GM12892 (cell line): ENCODE measurements at regions not wholly inside any gene's neighbourhood (a gene's known extent, or its start where the extent isn't known, plus 50 kb on each side); places are given as distances from the start of the nearest gene placed in this dataset.

Source experiments
- POLR2A ChIP-seq: IDR thresholded peaks from 2 replicates; pipeline ENCODE4 v1.6.1; 2011; ENCODE audit warnings: low read depth, low read length, control low read depth
- POLR2AphosphoS5 ChIP-seq: IDR thresholded peaks from 2 replicates; pipeline ENCODE4 v1.6.1; 2011; ENCODE audit warnings: low read depth, low read length, control low read depth
- TAF1 ChIP-seq: IDR thresholded peaks from 2 replicates; pipeline ENCODE4 v1.6.1; 2011; ENCODE audit warnings: low read depth, mild to moderate bottlenecking, control low read depth, low read length, borderline replicate concordance

GRCh38 chr2:217618744-217619143 is 384.1 kb downstream of the TNS1 start:
- TF ChIP-seq POLR2A (no peak), POLR2AphosphoS5 (no peak), TAF1 (no peak)
